ENCODE measurements at regions not wholly inside any gene's neighbourhood (a gene's known extent, or its start where the extent isn't known, plus 50 kb on each side); places are given as distances from the start of the nearest gene placed in this dataset.

- TF ChIP-seq CTCF (IDR thresholded peaks at IDR 0.05) (no peak), POLR2A (IDR thresholded peaks at IDR 0.05) (no peak)
These were observed 394.7 kb upstream of the GRM3 start for GRCh38 chr7:86248977-86249376.
